ENCODE measurements at regions not wholly inside any gene's neighbourhood (a gene's known extent, or its start where the extent isn't known, plus 50 kb on each side); places are given as distances from the start of the nearest gene placed in this dataset.
"Not testable (repeated sequence)": the region's sequence is repeated elsewhere in the genome, so short reads cannot be mapped to it uniquely, and the experiment has no call there.

- no peak for DNase-seq
Observed at GRCh38 chr6:3546121-3546520, 89.3 kb upstream of the SLC22A23 start.

GRCh38 chr6:3545156-3545555, 88.3 kb upstream of the SLC22A23 start:
- DNase-seq = no peak

- no peak for DNase-seq
Observed at GRCh38 chr6:3542032-3542640, 85.3 kb upstream of the SLC22A23 start.

- DNase-seq = no peak
Observed at GRCh38 chr6:3541006-3541585, 84.2 kb upstream of the SLC22A23 start.

- no peak for DNase-seq
Observed at GRCh38 chr6:3540253-3540820, 83.5 kb upstream of the SLC22A23 start.

GRCh38 chr6:3538536-3538935, 81.7 kb upstream of the SLC22A23 start:
- DNase-seq = no peak

- DNase-seq = no peak
Observed at GRCh38 chr6:3536901-3537300, 80.1 kb upstream of the SLC22A23 start.

GRCh38 chr6:3535776-3536435, 79.1 kb upstream of the SLC22A23 start:
- no peak for DNase-seq

GRCh38 chr6:3535033-3535775, 78.4 kb upstream of the SLC22A23 start:
- DNase-seq = no peak

GRCh38 chr6:3534599-3534998, 77.7 kb upstream of the SLC22A23 start:
- no peak for DNase-seq

GRCh38 chr6:3533981-3534380, 77.1 kb upstream of the SLC22A23 start:
- DNase-seq = no peak

- DNase-seq = no peak
Observed at GRCh38 chr6:3532296-3532916, 75.6 kb upstream of the SLC22A23 start.

- no peak for DNase-seq
Observed at GRCh38 chr6:3531481-3531880, 74.6 kb upstream of the SLC22A23 start.

- no peak for DNase-seq
Observed at GRCh38 chr6:3530515-3530914, 73.7 kb upstream of the SLC22A23 start.

GRCh38 chr6:3529721-3530120, 72.9 kb upstream of the SLC22A23 start:
- DNase-seq = no peak

- DNase-seq = no peak
Observed at GRCh38 chr6:3529232-3529631, 72.4 kb upstream of the SLC22A23 start.

GRCh38 chr6:3528081-3528671, 71.3 kb upstream of the SLC22A23 start:
- not testable (repeated sequence) for DNase-seq

- DNase-seq = no peak
Observed at GRCh38 chr6:3527651-3527977, 70.8 kb upstream of the SLC22A23 start.

GRCh38 chr6:3526962-3527650, 70.3 kb upstream of the SLC22A23 start:
- no peak for DNase-seq

- no peak for DNase-seq
Observed at GRCh38 chr6:3525915-3526314, 69.1 kb upstream of the SLC22A23 start.

- DNase-seq = no peak
Observed at GRCh38 chr6:3524456-3524855, 67.6 kb upstream of the SLC22A23 start.

GRCh38 chr6:3523966-3524365, 67.1 kb upstream of the SLC22A23 start:
- DNase-seq = no peak
